NT2/D1 (cell line): ENCODE measurements at regions not wholly inside any gene's neighbourhood (a gene's known extent, or its start where the extent isn't known, plus 50 kb on each side); places are given as distances from the start of the nearest gene placed in this dataset.
A peak's percentile ranks its signal among the peaks of the same experiment; 100 is the strongest.

ENCODE experiments used
- DNase-seq: peaks from one replicate; pipeline ENCODE4 v3.0.0-alpha.2; 2011; ENCODE audit warnings: low read depth, low spot score
- H3K27me3 ChIP-seq: 2 replicates; pipeline ENCODE4 v1.6.0; 2011; ENCODE audit warnings: mild to moderate bottlenecking; ENCODE audit not compliant: insufficient read length, insufficient read depth
- H3K36me3 ChIP-seq: 2 replicates; pipeline ENCODE4 v1.6.1; 2011; ENCODE audit warnings: mild to moderate bottlenecking, low read length, mixed read lengths; ENCODE audit not compliant: insufficient read depth, insufficient read length
- H3K4me1 ChIP-seq: 2 replicates; pipeline ENCODE4 v1.5.1; 2011; ENCODE audit not compliant: insufficient read depth, insufficient read length
- H3K4me3 ChIP-seq: 2 replicates; pipeline ENCODE4 v1.5.1; 2011; ENCODE audit warnings: low read depth; ENCODE audit not compliant: insufficient read length
- H3K9ac ChIP-seq: 2 replicates; pipeline ENCODE4 v1.6.0; 2011; ENCODE audit warnings: low read depth; ENCODE audit not compliant: insufficient read length
- H3K9me3 ChIP-seq: 2 replicates; pipeline ENCODE4 v1.5.1; 2011; ENCODE audit warnings: mild to moderate bottlenecking, low read length; ENCODE audit not compliant: insufficient read depth
- SUZ12 ChIP-seq: IDR thresholded peaks from 2 replicates; pipeline ENCODE4 v1.6.1; 2011; ENCODE audit not compliant: insufficient read length, insufficient read depth; ENCODE audit errors: extremely low read depth
- YY1 ChIP-seq: IDR thresholded peaks from 2 replicates; pipeline ENCODE4 v1.6.1; 2011; ENCODE audit not compliant: insufficient read length, insufficient read depth
- ZNF274 ChIP-seq: IDR thresholded peaks from 2 replicates; pipeline ENCODE4 v1.6.1; 2011; ENCODE audit warnings: mild to moderate bottlenecking, low read depth, low read length

GRCh38 chr15:27662892-27663291 is 436.2 kb downstream of the OCA2 start:
- no peaks in the 10 kb centered on the region for H3K36me3 ChIP-seq
- TF ChIP-seq ZNF274 (no peak), YY1 (no peak), SUZ12 (no peak)
- H3K9me3 ChIP-seq, result peaks cover 17% of the 10 kb centered on the region; the same call in 1 of the 2 replicates
- no peaks in the 10 kb centered on the region for H3K4me1 ChIP-seq
- no peak overlapping the region for H3K4me3 ChIP-seq
- H3K27me3 ChIP-seq, result no peaks in the 10 kb centered on the region
- no peak overlapping the region for H3K9ac ChIP-seq
- DNase-seq, result no peak

DNA sequence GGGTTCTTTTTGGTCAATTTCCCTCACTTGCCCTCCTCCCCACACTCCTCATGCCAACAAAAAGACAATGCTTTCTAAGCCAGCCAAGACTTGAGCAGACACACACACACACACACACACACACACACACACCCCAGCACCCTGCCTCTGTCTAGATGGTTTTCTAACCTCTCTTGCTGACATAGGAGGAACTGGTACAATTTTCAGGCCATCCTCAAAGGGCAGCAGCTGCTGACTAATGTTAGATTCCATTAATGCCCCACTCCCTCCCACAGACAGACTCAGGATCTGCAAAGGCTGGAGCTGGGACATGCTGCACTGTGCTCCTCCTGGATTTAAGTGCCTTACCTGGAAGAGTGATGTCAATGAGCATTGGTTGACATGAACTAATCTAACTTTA is 438.4 kb downstream of the OCA2 start:
- no peaks in the 10 kb centered on the region for H3K36me3 ChIP-seq
- H3K4me3 ChIP-seq, result no peak overlapping the region
- H3K4me1 ChIP-seq, result no peaks in the 10 kb centered on the region
- no peaks in the 10 kb centered on the region for H3K27me3 ChIP-seq
- no peak for TF ChIP-seq YY1
- no peak for TF ChIP-seq SUZ12
- no peak for TF ChIP-seq ZNF274
- H3K9ac ChIP-seq, result no peak overlapping the region
- peaks cover 26% of the 10 kb centered on the region; the same call in 1 of the 2 replicates for H3K9me3 ChIP-seq
- DNase-seq, result no peak

- TF ChIP-seq ZNF274 (no peak), SUZ12 (no peak), YY1 (no peak)
- no peaks in the 10 kb centered on the region for H3K4me1 ChIP-seq
- no peak overlapping the region for H3K9ac ChIP-seq
- H3K27me3 ChIP-seq, result no peaks in the 10 kb centered on the region
- peaks cover 12% of the 10 kb centered on the region; the same call in 1 of the 2 replicates for H3K9me3 ChIP-seq
- DNase-seq, result no peak
- H3K4me3 ChIP-seq, result no peak overlapping the region
- no peaks in the 10 kb centered on the region for H3K36me3 ChIP-seq
Observed at GRCh38 chr15:27656296-27656987, 442.7 kb downstream of the OCA2 start.

GRCh38 chr15:27655056-27655455 is 444.1 kb downstream of the OCA2 start:
- Histone ChIP-seq H3K9ac (no peak overlapping the region), H3K9me3 (peaks cover 10% of the 10 kb centered on the region; the same call in 1 of the 2 replicates), H3K4me3 (no peak overlapping the region), H3K27me3 (no peaks in the 10 kb centered on the region), H3K4me1 (no peaks in the 10 kb centered on the region), H3K36me3 (no peaks in the 10 kb centered on the region)
- DNase-seq, result no peak
- no peak for TF ChIP-seq SUZ12
- TF ChIP-seq YY1, result no peak
- no peak for TF ChIP-seq ZNF274

DNA sequence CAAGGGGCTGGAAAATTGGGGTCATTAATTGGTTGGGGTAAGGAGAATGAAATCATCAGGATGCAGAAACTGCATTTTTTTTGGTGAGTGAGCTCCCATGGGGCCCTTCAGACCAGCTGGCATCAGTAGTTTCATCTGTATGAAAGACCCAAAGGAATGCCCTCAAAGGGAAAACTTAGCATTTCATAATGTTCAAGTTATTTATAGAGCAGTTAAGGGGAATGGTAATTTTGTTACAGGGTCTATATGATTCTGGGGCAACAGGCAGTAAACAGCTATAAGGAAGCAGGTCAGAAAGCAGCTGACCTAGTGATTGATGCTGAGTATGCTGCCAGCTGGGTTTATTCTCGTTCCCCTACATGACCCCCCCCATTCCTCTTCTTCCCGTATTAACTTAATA is 448.9 kb downstream of the OCA2 start:
- DNase-seq, result no peak
- no peak overlapping the region for H3K4me3 ChIP-seq

DNA sequence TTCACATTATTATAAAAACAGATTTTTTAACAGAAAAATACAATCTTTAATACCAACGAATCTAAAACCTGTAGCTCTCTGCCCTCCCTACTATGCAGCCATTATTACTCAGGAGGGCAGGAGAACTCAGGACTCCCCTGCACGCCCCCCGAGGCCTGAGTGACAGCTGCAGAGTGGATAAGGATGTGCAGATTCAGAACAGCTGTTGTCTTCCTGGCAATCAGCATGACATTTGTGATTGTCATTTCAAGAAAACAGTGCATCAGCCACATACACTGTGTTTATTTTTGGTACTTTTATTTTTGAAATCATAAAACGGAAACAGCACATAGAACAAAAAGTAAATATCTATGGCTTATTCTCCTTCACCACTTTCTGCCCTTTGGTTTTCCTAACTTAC is 450.8 kb downstream of the OCA2 start:
- Histone ChIP-seq H3K9ac (no peak overlapping the region), H3K9me3 (no peaks in the 10 kb centered on the region), H3K36me3 (no peaks in the 10 kb centered on the region), H3K27me3 (no peaks in the 10 kb centered on the region), H3K4me3 (no peak overlapping the region), H3K4me1 (no peaks in the 10 kb centered on the region)
- TF ChIP-seq ZNF274, result no peak
- no peak for DNase-seq

More for the DNA sequence above, 448.9 kb downstream of the OCA2 start:
- H3K9me3 ChIP-seq, result no peaks in the 10 kb centered on the region
- no peaks in the 10 kb centered on the region for H3K36me3 ChIP-seq
- TF ChIP-seq SUZ12 (no peak), YY1 (no peak), ZNF274 (no peak)
- no peak overlapping the region for H3K9ac ChIP-seq
- H3K4me1 ChIP-seq, result no peaks in the 10 kb centered on the region
- H3K27me3 ChIP-seq, result no peaks in the 10 kb centered on the region

DNA sequence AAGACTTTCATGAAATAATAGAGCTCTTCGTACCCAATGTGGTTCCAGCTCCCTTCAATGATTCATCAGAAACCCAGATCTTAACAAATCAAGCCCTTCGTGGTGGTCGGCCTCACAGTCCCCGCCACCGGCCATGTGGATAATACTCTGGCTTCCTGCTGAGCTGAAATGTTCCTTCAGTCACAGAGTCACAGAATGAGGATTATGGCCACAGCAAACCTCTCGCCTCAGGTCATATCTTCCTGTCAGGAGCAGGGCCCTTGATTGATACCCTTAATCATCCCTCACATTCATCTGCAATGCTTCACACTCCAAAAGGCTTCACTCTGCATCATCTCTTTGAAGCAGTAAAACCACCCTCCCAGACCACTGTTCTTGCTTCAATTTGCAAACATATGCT is 452.6 kb downstream of the OCA2 start:
- H3K36me3 ChIP-seq, result no peaks in the 10 kb centered on the region
- TF ChIP-seq YY1 (no peak), ZNF274 (no peak), SUZ12 (no peak)
- DNase-seq, result no peak
- H3K4me1 ChIP-seq, result no peaks in the 10 kb centered on the region
- no peak overlapping the region for H3K9ac ChIP-seq
- no peaks in the 10 kb centered on the region for H3K9me3 ChIP-seq
- no peaks in the 10 kb centered on the region for H3K27me3 ChIP-seq
- H3K4me3 ChIP-seq, result no peak overlapping the region

GRCh38 chr15:27645672-27646071 is 453.4 kb downstream of the OCA2 start:
- no peaks in the 10 kb centered on the region for H3K27me3 ChIP-seq
- H3K9ac ChIP-seq, result no peak overlapping the region
- H3K9me3 ChIP-seq, result no peaks in the 10 kb centered on the region
- peak; percentile 32 for DNase-seq
- H3K4me3 ChIP-seq, result no peak overlapping the region
- H3K36me3 ChIP-seq, result no peaks in the 10 kb centered on the region
- TF ChIP-seq ZNF274 (no peak), SUZ12 (no peak), YY1 (no peak)
- no peaks in the 10 kb centered on the region for H3K4me1 ChIP-seq
